ENCODE measurements at regions not wholly inside any gene's neighbourhood (a gene's known extent, or its start where the extent isn't known, plus 50 kb on each side); places are given as distances from the start of the nearest gene placed in this dataset.

DNA sequence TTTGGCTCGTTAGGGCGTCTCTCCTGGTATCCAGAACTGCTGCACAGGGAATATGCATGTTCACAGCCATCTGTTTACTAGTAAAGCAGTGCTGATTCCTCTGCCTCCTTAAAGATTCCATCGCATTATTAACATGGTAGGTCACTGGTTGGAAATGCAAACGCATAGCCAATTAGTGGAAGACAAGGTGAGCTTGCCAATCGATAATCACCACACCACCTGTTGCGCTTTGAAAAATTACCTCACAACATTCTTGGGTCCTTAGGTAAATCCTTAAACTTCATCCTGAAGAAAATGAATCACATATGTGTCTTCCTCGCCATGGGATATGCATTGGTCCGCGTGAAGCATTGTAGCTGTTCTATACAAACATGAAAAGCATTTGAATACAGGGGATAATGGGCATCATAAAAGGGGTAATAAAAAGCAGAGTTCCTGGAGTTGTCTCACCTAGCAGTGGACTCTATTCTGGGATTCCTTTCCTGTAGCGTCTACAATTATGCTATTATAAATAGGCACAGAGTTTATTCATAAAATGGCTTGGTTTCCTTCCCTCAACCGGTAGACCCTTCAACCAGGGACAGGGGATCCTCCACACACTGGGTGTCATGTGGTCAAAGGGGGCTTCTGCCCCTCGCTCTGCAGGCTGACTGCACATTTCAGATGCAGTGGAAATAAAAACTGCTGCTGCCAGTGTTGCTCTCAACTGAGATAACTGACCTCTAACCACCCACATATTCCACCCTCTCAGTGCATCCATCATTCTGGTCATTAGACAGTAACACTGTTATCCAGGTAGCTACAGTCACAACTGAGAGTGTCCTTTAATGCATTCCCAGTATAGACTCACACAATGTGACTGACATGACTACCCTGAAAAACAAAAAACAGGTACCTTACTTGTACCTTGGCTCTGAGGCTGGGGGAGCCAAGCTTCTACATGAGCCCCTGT, 389.2 kb upstream of the NFE2L3 start:
- H3K4me1 ChIP-seq (ENCODE audit: control insufficient read depth in 3 of 3, insufficient read depth in 3 of 3, low read length in 3 of 3): peaks cover 13 to 31% (median 22%) of the 10 kb centered on the region in 3 donors
- H3K9me3 ChIP-seq (ENCODE audit: control insufficient read depth in 3 of 3, low read length in 3 of 3): peaks cover 0 to 2% (median 0%) of the 10 kb centered on the region in 3 donors
- H3K27me3 ChIP-seq (ENCODE audit: control insufficient read depth in 3 of 3, insufficient read depth in 3 of 3, low read length in 3 of 3): no peaks in the 10 kb centered on the region
- H3K27ac ChIP-seq (ENCODE audit: low read depth, low read length): no peak overlapping the region
- H3K9ac ChIP-seq (ENCODE audit: low read depth in 1 of 3, low read length in 3 of 3): no peak overlapping the region
- H3K36me3 ChIP-seq (ENCODE audit: control insufficient read depth in 3 of 3, insufficient read depth in 3 of 3, low read length in 3 of 3): no peaks in the 10 kb centered on the region
- no peak overlapping the region for H3K4me3 ChIP-seq (ENCODE audit: low read length in 3 of 3)

DNA sequence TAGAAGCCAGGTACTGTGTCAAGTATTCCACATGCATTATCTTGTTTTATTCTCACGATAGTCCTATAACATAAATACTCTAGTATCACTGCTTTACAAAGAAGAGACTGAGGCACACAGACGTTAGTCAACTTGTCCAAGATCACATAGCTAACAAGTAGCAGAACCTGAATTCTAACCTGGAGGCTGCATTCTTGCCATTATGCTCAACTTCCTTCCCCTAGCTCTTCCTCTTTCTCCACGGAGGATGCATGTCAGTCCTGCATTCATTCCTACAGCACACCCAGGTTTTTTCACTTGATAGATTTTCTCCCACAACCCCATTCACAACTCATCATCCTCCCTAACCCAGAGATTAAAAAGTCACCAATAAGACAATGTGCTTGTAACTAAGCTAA, 388.5 kb upstream of the NFE2L3 start:
- Histone ChIP-seq H3K9me3 (ENCODE audit: control insufficient read depth in 3 of 3, low read length in 3 of 3) (peaks cover 0 to 2% (median 0%) of the 10 kb centered on the region in 3 donors), H3K4me1 (ENCODE audit: control insufficient read depth in 3 of 3, insufficient read depth in 3 of 3, low read length in 3 of 3) (peaks cover 9 to 30% (median 21%) of the 10 kb centered on the region in 3 donors), H3K27me3 (ENCODE audit: control insufficient read depth in 3 of 3, insufficient read depth in 3 of 3, low read length in 3 of 3) (no peaks in the 10 kb centered on the region), H3K36me3 (ENCODE audit: control insufficient read depth in 3 of 3, insufficient read depth in 3 of 3, low read length in 3 of 3) (no peaks in the 10 kb centered on the region), H3K4me3 (ENCODE audit: low read length in 3 of 3) (no peak overlapping the region), H3K9ac (ENCODE audit: low read depth in 1 of 3, low read length in 3 of 3) (no peak overlapping the region), H3K27ac (ENCODE audit: low read depth, low read length) (no peak overlapping the region)

DNA sequence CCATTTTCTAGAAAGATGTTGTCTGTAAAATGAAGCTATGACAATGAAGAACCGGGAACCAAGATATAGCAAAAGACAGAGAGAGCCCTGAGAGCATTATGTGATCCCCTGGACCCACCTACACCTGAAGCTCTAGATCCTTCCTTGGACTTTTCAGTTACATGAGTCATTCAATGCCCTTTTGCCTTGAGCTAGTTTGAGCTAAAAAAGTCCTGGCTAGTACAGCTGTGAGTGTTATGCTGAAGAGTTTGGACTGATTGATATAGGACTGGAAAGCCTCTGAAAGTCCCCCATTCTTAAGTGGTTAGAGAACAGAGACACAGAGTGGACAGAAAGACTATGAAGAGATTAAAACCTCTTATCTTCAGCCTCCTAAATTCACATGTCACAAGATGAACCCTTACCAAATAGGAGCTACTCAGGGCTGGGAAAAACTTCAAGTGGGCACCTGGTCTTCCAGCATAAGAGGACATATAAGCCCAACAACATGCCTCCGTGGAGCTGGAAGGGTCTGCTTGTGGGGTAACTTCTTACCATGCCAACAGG, 386.8 kb upstream of the NFE2L3 start:
- Histone ChIP-seq H3K9ac (ENCODE audit: low read depth in 1 of 3, low read length in 3 of 3) (no peak overlapping the region), H3K9me3 (ENCODE audit: control insufficient read depth in 3 of 3, low read length in 3 of 3) (peaks cover 0 to 2% (median 0%) of the 10 kb centered on the region in 3 donors), H3K27ac (ENCODE audit: low read depth, low read length) (peak overlapping the region; percentile 31), H3K36me3 (ENCODE audit: control insufficient read depth in 3 of 3, insufficient read depth in 3 of 3, low read length in 3 of 3) (no peaks in the 10 kb centered on the region), H3K4me3 (ENCODE audit: low read length in 3 of 3) (peak overlapping the region in 1 of 3 donors; percentile 14), H3K27me3 (ENCODE audit: control insufficient read depth in 3 of 3, insufficient read depth in 3 of 3, low read length in 3 of 3) (no peaks in the 10 kb centered on the region), H3K4me1 (ENCODE audit: control insufficient read depth in 3 of 3, insufficient read depth in 3 of 3, low read length in 3 of 3) (peaks cover 7 to 30% (median 13%) of the 10 kb centered on the region in 3 donors)

DNA sequence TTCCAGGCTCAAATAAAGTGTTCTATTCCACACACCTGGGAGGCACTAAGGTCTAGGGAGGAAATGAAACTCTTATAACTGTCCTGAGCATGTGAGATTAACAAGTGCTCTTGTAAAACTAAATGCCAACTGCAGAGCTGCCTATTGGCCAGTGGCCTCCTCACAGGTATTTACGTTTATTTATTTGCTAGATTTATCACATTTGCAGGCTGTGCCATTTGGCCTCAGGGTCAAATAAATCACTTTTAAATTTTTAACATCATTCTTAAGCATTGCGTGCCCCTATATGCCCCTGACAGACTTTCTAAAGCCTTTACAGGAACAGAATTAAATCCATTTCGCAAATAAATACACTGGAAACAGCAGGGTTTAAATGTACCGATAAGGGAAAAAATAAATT, 381.8 kb upstream of the NFE2L3 start:
- Histone ChIP-seq H3K27ac (ENCODE audit: low read depth, low read length) (peak overlapping the region; percentile 54), H3K9me3 (ENCODE audit: control insufficient read depth in 3 of 3, low read length in 3 of 3) (no peaks in the 10 kb centered on the region), H3K4me3 (ENCODE audit: low read length in 3 of 3) (no peak overlapping the region), H3K36me3 (ENCODE audit: control insufficient read depth in 3 of 3, insufficient read depth in 3 of 3, low read length in 3 of 3) (no peaks in the 10 kb centered on the region), H3K9ac (ENCODE audit: low read depth in 1 of 3, low read length in 3 of 3) (no peak overlapping the region), H3K27me3 (ENCODE audit: control insufficient read depth in 3 of 3, insufficient read depth in 3 of 3, low read length in 3 of 3) (no peaks in the 10 kb centered on the region), H3K4me1 (ENCODE audit: control insufficient read depth in 3 of 3, insufficient read depth in 3 of 3, low read length in 3 of 3) (peaks cover 5 to 24% (median 14%) of the 10 kb centered on the region in 3 donors)

DNA sequence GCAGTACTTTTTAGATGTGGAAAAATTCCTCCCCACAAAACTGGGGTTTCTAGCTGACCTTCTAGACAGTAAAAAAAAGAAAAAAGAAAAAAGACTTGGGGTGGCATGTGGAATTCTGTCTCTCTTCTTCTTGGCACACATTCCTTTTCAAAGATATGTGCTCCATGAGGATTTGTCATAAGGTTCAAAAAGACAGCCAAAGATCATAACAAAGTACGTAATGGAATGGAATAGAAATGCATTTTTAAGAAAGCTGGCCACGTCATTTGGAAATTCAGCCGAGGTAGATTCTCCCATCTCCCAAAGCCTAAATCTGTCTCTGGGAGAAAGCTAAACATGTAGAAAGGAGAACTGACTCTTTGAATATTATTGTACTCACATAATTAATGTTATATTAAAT, 381.3 kb upstream of the NFE2L3 start:
- Histone ChIP-seq H3K9me3 (ENCODE audit: control insufficient read depth in 3 of 3, low read length in 3 of 3) (no peaks in the 10 kb centered on the region), H3K4me3 (ENCODE audit: low read length in 3 of 3) (no peak overlapping the region), H3K9ac (ENCODE audit: low read depth in 1 of 3, low read length in 3 of 3) (no peak overlapping the region), H3K4me1 (ENCODE audit: control insufficient read depth in 3 of 3, insufficient read depth in 3 of 3, low read length in 3 of 3) (peaks cover under 1 to 21% (median 14%) of the 10 kb centered on the region in 3 donors), H3K36me3 (ENCODE audit: control insufficient read depth in 3 of 3, insufficient read depth in 3 of 3, low read length in 3 of 3) (no peaks in the 10 kb centered on the region), H3K27ac (ENCODE audit: low read depth, low read length) (peak overlapping the region; percentile 54), H3K27me3 (ENCODE audit: control insufficient read depth in 3 of 3, insufficient read depth in 3 of 3, low read length in 3 of 3) (no peaks in the 10 kb centered on the region)

DNA sequence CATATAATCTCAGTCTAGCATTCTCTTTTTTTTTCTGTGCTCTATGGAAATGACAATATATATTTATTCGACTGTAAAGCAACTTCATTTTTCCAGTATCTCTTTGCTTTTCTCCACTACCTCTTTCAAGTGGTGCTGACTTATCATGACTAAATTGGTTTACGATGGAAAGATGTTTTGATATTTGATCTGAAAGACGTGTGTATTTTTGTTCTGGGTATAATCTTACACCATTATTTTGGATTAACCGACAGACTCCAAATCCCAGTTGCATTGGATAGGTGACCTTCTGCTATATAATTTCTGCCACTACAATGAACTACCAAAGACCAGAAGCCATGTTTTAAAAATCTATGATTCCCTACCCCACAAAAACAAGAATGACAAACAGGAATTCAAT, 380.5 kb upstream of the NFE2L3 start:
- no peaks in the 10 kb centered on the region for H3K36me3 ChIP-seq (ENCODE audit: control insufficient read depth in 3 of 3, insufficient read depth in 3 of 3, low read length in 3 of 3)
- no peaks in the 10 kb centered on the region for H3K27me3 ChIP-seq (ENCODE audit: control insufficient read depth in 3 of 3, insufficient read depth in 3 of 3, low read length in 3 of 3)
- H3K9me3 ChIP-seq (ENCODE audit: control insufficient read depth in 3 of 3, low read length in 3 of 3): no peaks in the 10 kb centered on the region
- no peak overlapping the region for H3K4me3 ChIP-seq (ENCODE audit: low read length in 3 of 3)
- H3K9ac ChIP-seq (ENCODE audit: low read depth in 1 of 3, low read length in 3 of 3): no peak overlapping the region
- peaks cover 2 to 26% (median 19%) of the 10 kb centered on the region in 3 donors for H3K4me1 ChIP-seq (ENCODE audit: control insufficient read depth in 3 of 3, insufficient read depth in 3 of 3, low read length in 3 of 3)
- H3K27ac ChIP-seq (ENCODE audit: low read depth, low read length): no peak overlapping the region

DNA sequence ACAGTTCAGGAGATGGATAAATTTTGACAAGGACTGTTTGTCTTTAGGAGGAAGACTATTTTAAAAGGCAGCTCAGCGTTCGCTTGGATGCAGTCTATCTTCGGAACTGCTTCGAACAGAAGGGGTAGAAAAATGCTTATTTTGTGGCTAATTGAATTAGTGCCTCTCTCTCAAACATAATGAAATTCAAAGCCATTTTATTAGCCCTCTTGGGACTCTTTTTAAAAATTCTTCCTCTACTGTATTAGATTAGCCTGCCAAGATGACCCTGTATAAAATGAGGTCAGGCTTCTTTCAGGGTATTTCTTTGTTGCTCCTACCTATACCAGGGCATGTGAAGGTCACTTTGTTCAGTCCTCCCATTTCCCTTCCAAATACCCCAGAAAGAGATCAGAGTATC, 379.2 kb upstream of the NFE2L3 start:
- no peak overlapping the region for H3K9ac ChIP-seq (ENCODE audit: low read depth in 1 of 3, low read length in 3 of 3)
- H3K27ac ChIP-seq (ENCODE audit: low read depth, low read length): no peak overlapping the region
- peaks cover 10 to 29% (median 28%) of the 10 kb centered on the region in 3 donors for H3K4me1 ChIP-seq (ENCODE audit: control insufficient read depth in 3 of 3, insufficient read depth in 3 of 3, low read length in 3 of 3)
- H3K4me3 ChIP-seq (ENCODE audit: low read length in 3 of 3): no peak overlapping the region
- no peaks in the 10 kb centered on the region for H3K36me3 ChIP-seq (ENCODE audit: control insufficient read depth in 3 of 3, insufficient read depth in 3 of 3, low read length in 3 of 3)
- H3K27me3 ChIP-seq (ENCODE audit: control insufficient read depth in 3 of 3, insufficient read depth in 3 of 3, low read length in 3 of 3): no peaks in the 10 kb centered on the region
- H3K9me3 ChIP-seq (ENCODE audit: control insufficient read depth in 3 of 3, low read length in 3 of 3): no peaks in the 10 kb centered on the region

DNA sequence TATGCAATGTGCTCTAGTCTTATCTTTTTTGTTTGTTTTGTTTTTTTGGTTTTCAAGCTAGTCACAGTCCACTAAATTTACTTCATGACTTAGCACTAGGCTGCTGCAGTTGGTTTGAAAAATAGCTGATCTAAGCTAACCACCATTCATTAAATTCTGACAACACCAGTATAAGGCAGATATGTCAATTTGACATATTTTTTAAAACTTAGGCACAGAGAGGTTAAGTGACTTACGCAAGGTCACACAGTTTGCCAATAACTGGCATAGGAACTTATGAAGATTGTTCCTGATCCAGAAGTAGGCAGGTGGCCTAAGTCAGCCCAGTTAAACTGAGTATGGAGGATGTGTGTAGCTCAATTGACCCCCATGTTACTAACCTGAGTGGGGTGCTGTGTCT, 377.3 kb upstream of the NFE2L3 start:
- Histone ChIP-seq H3K9ac (ENCODE audit: low read depth in 1 of 3, low read length in 3 of 3) (no peak overlapping the region), H3K4me3 (ENCODE audit: low read length in 3 of 3) (no peak overlapping the region), H3K36me3 (ENCODE audit: control insufficient read depth in 3 of 3, insufficient read depth in 3 of 3, low read length in 3 of 3) (no peaks in the 10 kb centered on the region), H3K27ac (ENCODE audit: low read depth, low read length) (no peak overlapping the region), H3K27me3 (ENCODE audit: control insufficient read depth in 3 of 3, insufficient read depth in 3 of 3, low read length in 3 of 3) (no peaks in the 10 kb centered on the region), H3K9me3 (ENCODE audit: control insufficient read depth in 3 of 3, low read length in 3 of 3) (no peaks in the 10 kb centered on the region), H3K4me1 (ENCODE audit: control insufficient read depth in 3 of 3, insufficient read depth in 3 of 3, low read length in 3 of 3) (peaks cover 23 to 46% (median 42%) of the 10 kb centered on the region in 3 donors)

DNA sequence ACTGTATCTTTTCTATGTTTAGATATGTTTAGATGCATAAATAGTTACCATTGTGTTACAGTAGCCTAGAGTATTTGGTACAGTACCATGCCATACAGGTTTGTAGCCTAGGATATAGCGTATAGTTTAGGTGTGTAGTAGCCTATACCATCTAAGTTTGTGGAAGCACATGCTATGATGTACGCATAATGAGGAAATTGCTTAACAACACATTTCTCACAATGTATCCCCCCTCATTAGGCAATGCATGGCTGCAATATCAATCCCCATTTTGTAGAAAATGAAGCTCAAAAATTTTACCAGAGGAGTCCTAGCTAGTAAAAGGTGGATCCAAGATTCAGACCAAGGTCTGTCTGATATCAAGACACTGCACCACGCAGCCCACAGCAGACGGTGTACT, 376.4 kb upstream of the NFE2L3 start:
- no peak overlapping the region for H3K4me3 ChIP-seq (ENCODE audit: low read length in 3 of 3)
- H3K27me3 ChIP-seq (ENCODE audit: control insufficient read depth in 3 of 3, insufficient read depth in 3 of 3, low read length in 3 of 3): no peaks in the 10 kb centered on the region
- no peak overlapping the region for H3K27ac ChIP-seq (ENCODE audit: low read depth, low read length)
- peak overlapping the region in 1 of 3 donors; percentile 8 for H3K9ac ChIP-seq (ENCODE audit: low read depth in 1 of 3, low read length in 3 of 3)
- no peaks in the 10 kb centered on the region for H3K9me3 ChIP-seq (ENCODE audit: control insufficient read depth in 3 of 3, low read length in 3 of 3)
- H3K4me1 ChIP-seq (ENCODE audit: control insufficient read depth in 3 of 3, insufficient read depth in 3 of 3, low read length in 3 of 3): peaks cover 23 to 49% (median 37%) of the 10 kb centered on the region in 3 donors
- no peaks in the 10 kb centered on the region for H3K36me3 ChIP-seq (ENCODE audit: control insufficient read depth in 3 of 3, insufficient read depth in 3 of 3, low read length in 3 of 3)
